Tibial nerve (tissue), 3 donors: ENCODE measurements at regions not wholly inside any gene's neighbourhood (a gene's known extent, or its start where the extent isn't known, plus 50 kb on each side); places are given as distances from the start of the nearest gene placed in this dataset.

Source experiments
- POLR2A ChIP-seq, 2 donors: fragments of 450-650 bp; IDR thresholded peaks; one replicate each; pipeline ENCODE4 v1.6.1; 2017; ENCODE audit warnings: antibody characterized with exemption in 2 of 2, mild to moderate bottlenecking in 2 of 2, moderate library complexity in 2 of 2
- TF ChIP-seq, protein P1 (sequence below), 5 experiments: fragments of 200-600 bp in 3 of 5; fragments of 450-650 bp in 2 of 5; sonication (generic) in 3 of 5; IDR thresholded peaks; one replicate each; pipeline ENCODE4 v1.5.1; 2016 to 2019; ENCODE audit warnings: antibody characterized with exemption in 5 of 5, mild to moderate bottlenecking in 3 of 5, moderate library complexity in 2 of 5

DNA sequence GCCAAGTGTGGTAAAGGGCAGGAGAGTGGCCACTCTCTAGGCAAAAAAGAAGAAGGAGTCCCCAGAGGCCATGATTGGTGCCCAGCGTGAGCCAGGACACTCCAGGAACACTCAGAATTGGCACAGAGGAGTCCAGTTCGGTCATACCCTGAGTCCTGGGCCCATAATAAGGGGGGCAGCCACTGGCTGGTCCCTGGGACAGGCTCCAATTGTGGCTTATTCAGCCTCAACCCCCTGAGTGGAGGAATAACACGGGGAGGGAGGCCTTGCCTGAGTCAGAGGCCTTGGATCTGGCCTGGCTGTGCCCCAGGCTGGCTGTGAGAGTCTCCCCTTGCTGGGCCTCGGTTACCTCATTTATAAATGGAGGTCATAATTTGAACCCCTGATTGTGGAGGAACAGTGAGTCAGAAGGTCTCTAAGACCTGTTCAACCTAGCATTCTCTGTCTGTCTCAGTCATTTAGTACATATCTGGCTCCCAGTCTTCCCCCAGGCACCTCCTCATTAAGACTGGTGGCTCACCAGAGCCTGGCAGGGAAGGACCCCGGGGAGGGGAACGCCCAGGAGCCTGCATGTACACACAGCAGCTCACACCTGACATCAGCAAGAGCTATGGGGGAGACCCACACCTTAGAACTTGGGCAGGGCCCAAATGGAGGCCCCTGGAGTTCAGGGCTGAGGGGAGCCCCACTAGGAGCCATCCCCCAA is 95.9 kb upstream of the ATP2B2 start:
- TF ChIP-seq, protein P1, sequence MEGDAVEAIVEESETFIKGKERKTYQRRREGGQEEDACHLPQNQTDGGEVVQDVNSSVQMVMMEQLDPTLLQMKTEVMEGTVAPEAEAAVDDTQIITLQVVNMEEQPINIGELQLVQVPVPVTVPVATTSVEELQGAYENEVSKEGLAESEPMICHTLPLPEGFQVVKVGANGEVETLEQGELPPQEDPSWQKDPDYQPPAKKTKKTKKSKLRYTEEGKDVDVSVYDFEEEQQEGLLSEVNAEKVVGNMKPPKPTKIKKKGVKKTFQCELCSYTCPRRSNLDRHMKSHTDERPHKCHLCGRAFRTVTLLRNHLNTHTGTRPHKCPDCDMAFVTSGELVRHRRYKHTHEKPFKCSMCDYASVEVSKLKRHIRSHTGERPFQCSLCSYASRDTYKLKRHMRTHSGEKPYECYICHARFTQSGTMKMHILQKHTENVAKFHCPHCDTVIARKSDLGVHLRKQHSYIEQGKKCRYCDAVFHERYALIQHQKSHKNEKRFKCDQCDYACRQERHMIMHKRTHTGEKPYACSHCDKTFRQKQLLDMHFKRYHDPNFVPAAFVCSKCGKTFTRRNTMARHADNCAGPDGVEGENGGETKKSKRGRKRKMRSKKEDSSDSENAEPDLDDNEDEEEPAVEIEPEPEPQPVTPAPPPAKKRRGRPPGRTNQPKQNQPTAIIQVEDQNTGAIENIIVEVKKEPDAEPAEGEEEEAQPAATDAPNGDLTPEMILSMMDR (IDR thresholded peaks at IDR 0.05) = no peak
- no peak for TF ChIP-seq POLR2A (IDR thresholded peaks at IDR 0.05)
